Mucosa of rectum (tissue), 2 donors: ENCODE measurements at regions not wholly inside any gene's neighbourhood (a gene's known extent, or its start where the extent isn't known, plus 50 kb on each side); places are given as distances from the start of the nearest gene placed in this dataset.

Experiments
- H3K27ac ChIP-seq, 2 donors: one replicate each; pipeline ENCODE4 v1.7.0; 2013; ENCODE audit warnings: inconsistent platforms in 2 of 2, low read depth in 2 of 2, low read length in 2 of 2
- H3K27me3 ChIP-seq, 2 donors: one replicate each; pipeline ENCODE4 v1.7.0; 2013; ENCODE audit warnings: low read length in 2 of 2; ENCODE audit not compliant: control insufficient read depth in 2 of 2, insufficient read depth in 2 of 2
- H3K36me3 ChIP-seq, 2 donors: one replicate each; pipeline ENCODE4 v1.7.0; 2013; ENCODE audit warnings: low read length in 2 of 2; ENCODE audit not compliant: control insufficient read depth in 2 of 2, insufficient read depth in 2 of 2
- H3K4me1 ChIP-seq, 2 donors: one replicate each; pipeline ENCODE4 v1.7.0; 2013; ENCODE audit warnings: low read length in 2 of 2, mild to moderate bottlenecking in 1 of 2; ENCODE audit not compliant: control insufficient read depth in 2 of 2, insufficient read depth in 2 of 2
- H3K4me3 ChIP-seq, 2 donors: one replicate each; pipeline ENCODE4 v1.7.0; 2013; ENCODE audit warnings: low read length in 2 of 2
- H3K9ac ChIP-seq, 2 donors: one replicate each; pipeline ENCODE4 v1.7.0; 2013; ENCODE audit warnings: low read length in 2 of 2, low read depth in 1 of 2, mild to moderate bottlenecking in 1 of 2
- H3K9me3 ChIP-seq, 2 donors: one replicate each; pipeline ENCODE4 v1.7.0; 2013; ENCODE audit warnings: low read length in 2 of 2; ENCODE audit not compliant: control insufficient read depth in 2 of 2
- donor health status: healthy.
- donor health status: Normal muscosa, but diverticular disease.

DNA sequence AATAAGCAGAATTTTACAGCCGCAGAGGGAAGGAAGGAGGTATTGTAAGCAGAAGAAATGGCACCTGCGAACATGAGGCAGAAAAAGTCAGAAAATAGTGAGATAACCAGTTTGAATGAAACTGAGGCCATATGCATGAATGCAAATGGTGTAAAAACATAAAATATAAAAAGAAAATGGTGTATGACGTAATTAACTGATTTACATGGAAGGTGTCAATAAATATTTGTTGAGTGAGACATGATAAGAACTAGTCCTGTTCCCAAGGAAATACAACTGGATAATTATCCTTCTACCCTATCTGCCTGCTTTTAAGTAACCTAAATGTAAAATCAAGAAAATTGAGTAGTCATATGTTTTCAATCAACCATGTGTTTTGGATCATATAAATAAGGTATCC, 178.1 kb upstream of the TOX3 start:
- Histone ChIP-seq H3K4me3 (no peak overlapping the region), H3K27me3 (no peaks in the 10 kb centered on the region), H3K27ac (no peak overlapping the region), H3K9me3 (no peaks in the 10 kb centered on the region), H3K36me3 (no peaks in the 10 kb centered on the region), H3K4me1 (no peaks in the 10 kb centered on the region), H3K9ac (no peak overlapping the region)

DNA sequence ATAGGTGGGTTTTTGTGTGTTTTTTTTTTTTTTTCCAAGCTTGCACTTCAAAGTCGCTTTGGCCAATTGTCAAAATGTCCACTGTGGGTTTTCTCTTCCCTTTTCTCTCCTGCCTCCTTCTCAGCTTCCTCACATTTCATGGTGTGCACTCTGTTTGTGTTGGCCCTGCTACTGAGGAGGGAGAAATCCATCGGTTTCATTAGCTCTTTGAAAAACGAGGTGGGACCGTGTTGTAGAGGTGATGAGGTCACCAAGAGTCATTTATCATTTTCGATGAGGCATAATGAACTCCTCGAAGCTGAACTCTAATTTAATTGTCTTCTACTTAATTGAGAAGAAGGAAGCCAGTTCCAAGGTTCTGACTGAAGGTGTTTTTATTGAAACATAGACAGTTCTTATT, 174.4 kb upstream of the TOX3 start:
- H3K9me3 ChIP-seq = no peaks in the 10 kb centered on the region
- H3K27ac ChIP-seq = no peak overlapping the region
- H3K9ac ChIP-seq = no peak overlapping the region
- no peaks in the 10 kb centered on the region for H3K4me1 ChIP-seq
- no peak overlapping the region for H3K4me3 ChIP-seq
- no peaks in the 10 kb centered on the region for H3K27me3 ChIP-seq
- no peaks in the 10 kb centered on the region for H3K36me3 ChIP-seq

DNA sequence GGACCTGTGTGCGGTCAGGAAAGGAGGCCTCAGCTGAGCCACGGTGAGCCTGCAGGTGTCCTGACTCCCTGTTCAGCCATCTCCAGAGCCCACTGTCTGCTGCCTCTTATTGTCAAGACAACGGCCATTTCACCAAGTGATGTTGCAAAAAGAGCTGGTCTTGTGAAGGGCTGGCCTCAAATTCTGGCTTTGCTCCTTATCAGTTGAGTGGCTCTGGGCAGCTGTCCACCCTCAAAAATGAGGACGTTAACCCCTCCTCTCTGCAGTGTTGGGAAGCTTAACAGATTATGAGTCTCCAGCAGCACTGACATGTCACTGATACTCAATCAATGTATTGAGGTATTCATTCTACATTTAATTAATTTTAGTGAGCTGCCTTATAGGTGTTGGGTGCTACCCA, 171.1 kb upstream of the TOX3 start:
- H3K27me3 ChIP-seq = no peaks in the 10 kb centered on the region
- no peaks in the 10 kb centered on the region for H3K4me1 ChIP-seq
- H3K9me3 ChIP-seq = no peaks in the 10 kb centered on the region
- no peak overlapping the region for H3K4me3 ChIP-seq
- H3K27ac ChIP-seq = no peak overlapping the region
- H3K36me3 ChIP-seq = no peaks in the 10 kb centered on the region
- H3K9ac ChIP-seq = no peak overlapping the region

DNA sequence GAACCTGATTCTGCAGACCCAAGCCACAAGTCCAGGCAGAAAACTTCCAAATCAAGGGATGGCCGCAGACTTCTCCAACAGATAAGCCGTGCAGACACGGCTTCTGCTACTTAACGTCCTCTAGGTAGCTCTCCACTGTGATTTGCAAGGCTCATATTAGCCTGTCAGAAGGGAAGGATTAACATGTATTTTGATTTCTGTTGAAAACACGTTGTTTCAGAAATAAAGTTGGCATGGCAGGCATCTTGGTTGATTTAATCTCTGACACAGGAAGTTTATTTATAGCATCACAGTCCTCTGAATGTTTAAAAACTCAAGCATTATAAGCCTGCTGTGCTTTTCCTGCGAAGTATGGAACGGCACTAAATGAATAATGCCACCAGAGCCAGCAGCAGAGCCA, 166.8 kb upstream of the TOX3 start:
- no peaks in the 10 kb centered on the region for H3K4me1 ChIP-seq
- H3K9me3 ChIP-seq = no peaks in the 10 kb centered on the region
- H3K9ac ChIP-seq = no peak overlapping the region
- H3K27me3 ChIP-seq = no peaks in the 10 kb centered on the region
- H3K36me3 ChIP-seq = no peaks in the 10 kb centered on the region
- H3K27ac ChIP-seq = no peak overlapping the region
- H3K4me3 ChIP-seq = no peak overlapping the region

DNA sequence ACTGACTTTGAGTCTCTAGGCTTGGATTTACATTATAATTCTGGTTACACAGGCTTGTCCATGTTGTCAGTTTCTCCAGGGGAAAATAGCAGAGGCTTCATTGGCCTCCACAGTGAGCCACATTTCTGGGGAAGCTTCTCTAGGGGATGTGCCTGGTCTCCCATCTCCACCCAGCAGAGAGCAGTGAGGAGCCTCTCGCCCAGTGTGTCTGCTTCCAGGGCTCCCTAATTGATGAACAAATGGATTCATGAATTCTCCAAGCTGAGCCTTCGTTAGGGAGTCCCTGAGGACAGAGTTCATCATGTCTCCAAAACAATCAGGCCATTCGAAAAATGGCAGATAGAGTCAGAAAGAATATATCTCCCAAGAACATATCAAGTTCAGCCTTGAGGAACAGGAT, 162.4 kb upstream of the TOX3 start:
- H3K27me3 ChIP-seq = no peaks in the 10 kb centered on the region
- H3K36me3 ChIP-seq = no peaks in the 10 kb centered on the region
- H3K27ac ChIP-seq = no peak overlapping the region
- no peaks in the 10 kb centered on the region for H3K4me1 ChIP-seq
- H3K9ac ChIP-seq = no peak overlapping the region
- no peaks in the 10 kb centered on the region for H3K9me3 ChIP-seq
- no peak overlapping the region for H3K4me3 ChIP-seq

DNA sequence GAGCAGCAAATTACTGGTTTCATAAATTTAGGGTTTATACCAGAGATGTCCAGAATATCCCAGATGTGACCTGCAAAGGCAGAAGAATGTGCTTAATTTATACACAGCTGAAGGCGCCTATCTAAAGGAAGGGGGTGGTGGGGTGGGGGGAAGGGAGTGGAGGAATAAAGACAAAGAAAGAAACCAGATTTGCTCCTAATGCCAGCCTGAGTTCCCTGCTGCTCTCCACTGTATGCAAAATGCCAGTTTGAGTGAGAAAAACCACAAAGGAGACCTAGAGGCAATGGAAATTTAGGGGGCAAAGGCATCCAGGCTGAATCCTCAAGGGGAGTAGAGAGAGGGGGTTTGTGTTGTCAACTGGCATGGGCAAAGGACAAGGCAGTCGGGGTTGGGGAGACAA, 161.5 kb upstream of the TOX3 start:
- Histone ChIP-seq H3K9me3 (no peaks in the 10 kb centered on the region), H3K27ac (no peak overlapping the region), H3K36me3 (no peaks in the 10 kb centered on the region), H3K9ac (no peak overlapping the region), H3K4me3 (no peak overlapping the region), H3K4me1 (no peaks in the 10 kb centered on the region), H3K27me3 (no peaks in the 10 kb centered on the region)

DNA sequence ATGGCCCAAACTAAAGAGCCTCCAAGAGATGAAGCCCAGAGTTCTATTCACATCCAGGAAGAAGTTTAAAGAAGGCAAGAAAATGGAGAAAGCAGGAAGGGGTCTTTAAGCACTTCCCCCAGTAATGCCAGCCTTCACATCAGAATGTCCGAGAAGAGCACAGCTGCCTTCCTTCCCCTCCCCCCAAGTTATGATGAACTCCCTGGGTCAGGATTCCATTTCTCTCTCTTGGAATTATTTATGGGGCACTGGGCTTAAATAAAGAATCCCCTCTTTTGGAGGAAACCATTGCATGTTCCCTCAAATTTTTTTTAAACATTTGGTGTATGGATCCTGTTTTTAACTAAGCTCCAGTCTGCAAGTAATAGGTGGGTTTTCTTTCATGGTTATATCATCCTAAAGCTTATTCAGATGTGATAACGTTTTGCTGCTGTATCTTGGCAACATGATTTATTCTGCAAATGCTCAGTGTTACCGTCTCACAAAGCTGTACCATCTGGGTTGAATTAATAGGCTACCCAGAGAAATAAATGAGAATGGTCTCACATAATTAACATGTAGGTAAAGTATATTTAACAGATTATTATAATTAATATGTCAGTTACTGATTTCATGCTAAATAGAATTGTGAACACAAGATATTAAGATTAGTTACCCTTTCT, 160.9 kb upstream of the TOX3 start:
- Histone ChIP-seq H3K9me3 (no peaks in the 10 kb centered on the region), H3K27ac (no peak overlapping the region), H3K27me3 (no peaks in the 10 kb centered on the region), H3K36me3 (no peaks in the 10 kb centered on the region), H3K4me1 (no peaks in the 10 kb centered on the region), H3K9ac (no peak overlapping the region), H3K4me3 (no peak overlapping the region)

DNA sequence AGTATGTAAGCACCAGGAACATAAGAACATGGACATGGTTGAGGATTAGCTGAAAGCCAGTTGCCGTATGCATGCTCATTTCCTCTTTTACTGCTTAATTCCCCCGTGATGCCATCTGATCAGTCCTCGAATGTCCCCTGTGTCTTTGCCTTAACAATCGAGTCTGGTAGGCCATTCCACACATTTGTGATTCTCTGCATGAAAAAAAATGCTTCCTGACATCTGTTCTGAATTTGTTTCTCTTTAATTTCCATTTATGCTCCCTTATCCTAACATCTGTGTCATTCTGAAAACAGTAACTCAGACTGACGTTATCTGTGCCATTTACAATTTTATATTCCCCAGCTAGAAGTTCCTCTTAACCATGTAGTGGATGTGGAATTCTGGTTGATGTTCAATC, 158.2 kb upstream of the TOX3 start:
- Histone ChIP-seq H3K4me3 (no peak overlapping the region), H3K9ac (no peak overlapping the region), H3K4me1 (no peaks in the 10 kb centered on the region), H3K27me3 (no peaks in the 10 kb centered on the region), H3K36me3 (no peaks in the 10 kb centered on the region), H3K9me3 (no peaks in the 10 kb centered on the region), H3K27ac (no peak overlapping the region)

DNA sequence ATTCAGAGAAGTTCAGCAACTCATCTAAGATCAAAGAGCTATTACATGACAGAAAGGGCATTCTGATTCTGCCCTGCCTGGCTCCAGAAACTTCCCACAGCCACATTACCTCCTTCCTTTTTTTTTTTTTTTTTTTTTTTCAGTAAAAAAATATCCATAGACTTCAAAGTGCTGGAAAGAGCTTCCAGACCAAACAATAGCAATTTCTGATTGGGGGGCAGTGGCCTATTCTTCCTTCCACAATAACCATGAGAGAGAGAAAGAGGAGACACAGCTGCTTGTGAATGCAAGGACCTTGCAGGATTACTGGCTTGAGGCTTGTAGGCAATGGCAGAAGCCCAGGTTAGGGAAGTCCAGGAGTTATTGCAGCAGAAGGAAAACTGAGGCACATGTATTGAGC, 151.0 kb upstream of the TOX3 start:
- Histone ChIP-seq H3K9ac (no peak overlapping the region), H3K9me3 (no peaks in the 10 kb centered on the region), H3K27ac (no peak overlapping the region), H3K27me3 (no peaks in the 10 kb centered on the region), H3K4me3 (no peak overlapping the region), H3K36me3 (no peaks in the 10 kb centered on the region), H3K4me1 (no peaks in the 10 kb centered on the region)

DNA sequence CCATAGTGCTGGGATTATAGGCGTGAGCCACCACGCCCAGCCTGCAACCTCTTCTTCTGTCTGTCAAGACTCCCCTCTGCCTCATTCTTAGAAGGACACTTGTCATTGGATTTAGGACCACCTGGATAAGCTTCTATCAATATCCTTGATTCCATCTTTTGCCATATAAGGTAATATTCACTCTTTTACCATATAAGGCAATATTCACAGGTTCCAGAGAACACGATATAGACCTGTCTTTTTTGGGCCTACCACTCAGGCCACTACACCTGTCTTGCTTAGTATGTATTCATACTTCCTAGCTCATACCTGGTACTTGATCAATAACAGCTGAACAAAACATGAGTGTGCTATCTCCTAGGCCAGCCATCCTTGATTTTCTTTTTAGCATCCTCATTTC, 149.2 kb upstream of the TOX3 start:
- H3K27ac ChIP-seq = no peak overlapping the region
- H3K4me1 ChIP-seq = no peaks in the 10 kb centered on the region
- H3K9me3 ChIP-seq = peaks cover 1 to 4% of the 10 kb centered on the region in 2 donors
- H3K27me3 ChIP-seq = no peaks in the 10 kb centered on the region
- no peaks in the 10 kb centered on the region for H3K36me3 ChIP-seq
- no peak overlapping the region for H3K9ac ChIP-seq
- no peak overlapping the region for H3K4me3 ChIP-seq

DNA sequence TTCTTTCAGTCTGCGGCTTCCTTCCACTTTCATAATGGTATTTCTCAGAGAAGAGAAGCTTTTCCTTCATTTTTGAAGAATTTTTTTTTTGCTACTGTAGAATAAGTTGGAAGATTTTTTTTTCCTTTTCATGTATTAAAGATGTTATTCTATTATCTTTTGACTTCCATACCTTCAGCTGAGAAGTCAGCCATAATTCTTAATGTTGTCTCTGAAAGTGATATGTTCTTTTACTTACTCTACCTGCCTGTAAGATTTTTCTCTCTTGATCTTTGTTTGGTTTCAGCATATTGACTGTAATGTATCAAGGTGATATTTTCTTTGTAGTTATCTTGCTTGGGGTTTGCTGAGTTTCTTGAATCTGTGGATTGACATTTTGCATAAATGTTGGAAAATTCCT, 143.5 kb upstream of the TOX3 start:
- H3K4me3 ChIP-seq = no peak overlapping the region
- H3K27ac ChIP-seq = no peak overlapping the region
- no peak overlapping the region for H3K9ac ChIP-seq
- H3K27me3 ChIP-seq = no peaks in the 10 kb centered on the region
- no peaks in the 10 kb centered on the region for H3K4me1 ChIP-seq
- peaks cover 4 to 5% of the 10 kb centered on the region in 2 donors for H3K9me3 ChIP-seq
- H3K36me3 ChIP-seq = no peaks in the 10 kb centered on the region
